Ishikawa (cell line): ENCODE measurements at regions not wholly inside any gene's neighbourhood (a gene's known extent, or its start where the extent isn't known, plus 50 kb on each side); places are given as distances from the start of the nearest gene placed in this dataset.

ENCODE experiments used
- CEBPB ChIP-seq: IDR thresholded peaks from 2 replicates; pipeline ENCODE4 v1.6.1; 2012
- EGR1 ChIP-seq: IDR thresholded peaks from 2 replicates; pipeline ENCODE4 v1.6.1; 2012
- EP300 ChIP-seq: IDR thresholded peaks from 2 replicates; pipeline ENCODE4 v1.6.1; 2012; ENCODE audit warnings: borderline replicate concordance
- FOXM1 ChIP-seq: IDR thresholded peaks from 2 replicates; pipeline ENCODE4 v1.6.1; 2012; ENCODE audit warnings: low read depth, borderline replicate concordance
- MAX ChIP-seq: IDR thresholded peaks from 2 replicates; pipeline ENCODE4 v1.6.1; 2012
- RAD21 ChIP-seq: IDR thresholded peaks from 2 replicates; pipeline ENCODE4 v1.6.1; 2012; ENCODE audit warnings: low read depth
- TAF1 ChIP-seq: IDR thresholded peaks from 2 replicates; pipeline ENCODE4 v1.6.1; 2012; ENCODE audit warnings: low read depth, mild to moderate bottlenecking
- USF1 ChIP-seq: IDR thresholded peaks from 2 replicates; pipeline ENCODE4 v1.6.1; 2012
- YY1 ChIP-seq: IDR thresholded peaks from 2 replicates; pipeline ENCODE4 v1.6.1; 2012; ENCODE audit warnings: low read depth

GRCh38 chr4:159722918-159723317 lies 620.0 kb downstream of the RAPGEF2 start:
- TF ChIP-seq EP300: no peak
- TF ChIP-seq TAF1: no peak
- TF ChIP-seq CEBPB: no peak
- TF ChIP-seq FOXM1: no peak
- no peak for TF ChIP-seq MAX
- TF ChIP-seq EGR1: no peak
- no peak for TF ChIP-seq RAD21
- no peak for TF ChIP-seq YY1
- TF ChIP-seq USF1: no peak
